GM12875 (cell line): ENCODE measurements at regions not wholly inside any gene's neighbourhood (a gene's known extent, or its start where the extent isn't known, plus 50 kb on each side); places are given as distances from the start of the nearest gene placed in this dataset.

Source experiments
- H3K4me3 ChIP-seq: one replicate; pipeline ENCODE4 v1.5.1; 2011; ENCODE audit warnings: low read depth, low read length, control low read depth
- CTCF ChIP-seq: IDR thresholded peaks from 2 replicates; pipeline ENCODE4 v1.5.1; 2011; ENCODE audit warnings: low read depth, mild to moderate bottlenecking, control low read depth, inconsistent platforms, low read length, moderate library complexity, borderline replicate concordance; ENCODE audit not compliant: insufficient read depth

GRCh38 chr3:145893331-145893730 lies 267.7 kb downstream of the PLOD2 start:
- TF ChIP-seq CTCF = no peak
- H3K4me3 ChIP-seq = no peak overlapping the region

GRCh38 chr3:145898487-145898886 lies 262.5 kb downstream of the PLOD2 start:
- H3K4me3 ChIP-seq = no peak overlapping the region
- TF ChIP-seq CTCF = no peak

- H3K4me3 ChIP-seq = no peak overlapping the region
Measured at GRCh38 chr3:145899241-145899640, 261.7 kb downstream of the PLOD2 start.

GRCh38 chr3:145900056-145900829 lies 260.7 kb downstream of the PLOD2 start:
- H3K4me3 ChIP-seq = no peak overlapping the region
- TF ChIP-seq CTCF = no peak

More at GRCh38 chr3:145899241-145899640, 261.7 kb downstream of the PLOD2 start:
- TF ChIP-seq CTCF = no peak

- no peak overlapping the region for H3K4me3 ChIP-seq
- no peak for TF ChIP-seq CTCF
Measured at GRCh38 chr3:145902166-145902565, 258.8 kb downstream of the PLOD2 start.

- no peak for TF ChIP-seq CTCF
- no peak overlapping the region for H3K4me3 ChIP-seq
Measured at GRCh38 chr3:145903472-145904013, 257.4 kb downstream of the PLOD2 start.

GRCh38 chr3:145904138-145904537 lies 256.8 kb downstream of the PLOD2 start:
- no peak overlapping the region for H3K4me3 ChIP-seq
- no peak for TF ChIP-seq CTCF
